HEK293T (cell line): ENCODE measurements at regions not wholly inside any gene's neighbourhood (a gene's known extent, or its start where the extent isn't known, plus 50 kb on each side); places are given as distances from the start of the nearest gene placed in this dataset.

Experiments
- ARNT ChIP-seq: fragments of 450-650 bp; IDR thresholded peaks from 2 replicates; pipeline ENCODE4 v1.6.1; 2017; ENCODE audit warnings: mild to moderate bottlenecking
- FOXM1 ChIP-seq: fragments of 450-650 bp; IDR thresholded peaks from 2 replicates; pipeline ENCODE4 v1.6.1; 2017; ENCODE audit warnings: mild to moderate bottlenecking, borderline replicate concordance
- HDGF ChIP-seq: fragments of 450-650 bp; IDR thresholded peaks from 2 replicates; pipeline ENCODE4 v1.6.1; 2017; ENCODE audit warnings: antibody characterized with exemption, borderline replicate concordance

DNA sequence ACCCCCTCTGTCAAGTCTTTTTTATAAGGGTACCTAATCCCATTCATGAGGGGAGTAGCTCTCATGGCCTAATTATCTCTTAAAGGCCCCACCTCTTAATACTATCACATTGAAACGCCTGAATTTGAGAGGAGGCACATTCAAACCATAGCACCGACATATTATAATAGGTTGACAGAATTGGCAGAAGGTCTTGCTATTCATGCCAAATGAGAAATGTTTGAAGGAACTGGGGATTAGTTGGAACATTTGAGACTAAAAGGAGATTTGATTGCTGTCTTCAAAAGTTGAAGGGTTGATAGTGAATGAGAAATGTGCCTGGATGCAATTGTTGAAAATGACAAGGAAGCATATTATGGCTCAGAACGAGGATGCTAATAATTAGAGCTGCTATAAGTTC, 331.1 kb downstream of the ATP23 start:
- no peak for TF ChIP-seq FOXM1
- no peak for TF ChIP-seq ARNT
- TF ChIP-seq HDGF: no peak
